ENCODE measurements at regions not wholly inside any gene's neighbourhood (a gene's known extent, or its start where the extent isn't known, plus 50 kb on each side); places are given as distances from the start of the nearest gene placed in this dataset.
A peak's percentile ranks its signal among the peaks of the same experiment; 100 is the strongest.

DNA sequence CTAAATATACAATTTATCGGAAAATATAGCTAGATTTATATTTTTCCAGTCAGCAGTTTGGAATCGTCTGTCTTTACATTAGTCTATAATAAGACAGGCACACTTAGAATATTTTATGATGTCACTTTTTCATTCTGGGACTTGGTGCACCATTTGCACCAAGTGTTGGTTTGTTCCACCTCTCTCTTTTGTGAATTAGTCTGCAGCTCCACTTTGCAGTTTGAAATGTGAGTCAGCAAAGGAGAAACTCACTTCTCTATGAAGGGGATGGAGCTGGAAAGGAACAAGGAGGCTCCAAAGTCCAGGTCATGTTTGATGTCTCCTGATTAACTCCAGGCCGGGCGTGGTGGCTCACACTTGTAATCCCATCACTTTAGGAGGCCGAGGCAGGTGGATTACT, 63.8 kb upstream of the RTN4 start:
- H3K4me1 ChIP-seq = peaks cover 16 to 71% (median 43%) of the 10 kb centered on the region in 4 donors
- H3K27ac ChIP-seq = peak overlapping the region in 2 of 5 donors; percentile 84 to 87
- H3K9me3 ChIP-seq = no peaks in the 10 kb centered on the region
- TF ChIP-seq POLR2A (IDR thresholded peaks at IDR 0.05) = no peak
- TF ChIP-seq, protein P1, sequence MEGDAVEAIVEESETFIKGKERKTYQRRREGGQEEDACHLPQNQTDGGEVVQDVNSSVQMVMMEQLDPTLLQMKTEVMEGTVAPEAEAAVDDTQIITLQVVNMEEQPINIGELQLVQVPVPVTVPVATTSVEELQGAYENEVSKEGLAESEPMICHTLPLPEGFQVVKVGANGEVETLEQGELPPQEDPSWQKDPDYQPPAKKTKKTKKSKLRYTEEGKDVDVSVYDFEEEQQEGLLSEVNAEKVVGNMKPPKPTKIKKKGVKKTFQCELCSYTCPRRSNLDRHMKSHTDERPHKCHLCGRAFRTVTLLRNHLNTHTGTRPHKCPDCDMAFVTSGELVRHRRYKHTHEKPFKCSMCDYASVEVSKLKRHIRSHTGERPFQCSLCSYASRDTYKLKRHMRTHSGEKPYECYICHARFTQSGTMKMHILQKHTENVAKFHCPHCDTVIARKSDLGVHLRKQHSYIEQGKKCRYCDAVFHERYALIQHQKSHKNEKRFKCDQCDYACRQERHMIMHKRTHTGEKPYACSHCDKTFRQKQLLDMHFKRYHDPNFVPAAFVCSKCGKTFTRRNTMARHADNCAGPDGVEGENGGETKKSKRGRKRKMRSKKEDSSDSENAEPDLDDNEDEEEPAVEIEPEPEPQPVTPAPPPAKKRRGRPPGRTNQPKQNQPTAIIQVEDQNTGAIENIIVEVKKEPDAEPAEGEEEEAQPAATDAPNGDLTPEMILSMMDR (IDR thresholded peaks at IDR 0.05) = no peak
- no peak for TF ChIP-seq EP300 (IDR thresholded peaks at IDR 0.05)
- TF ChIP-seq POLR2AphosphoS5 (IDR thresholded peaks at IDR 0.05) = peak in 1 of 3 donors; percentile 20
- DNase-seq = peak in 1 of 2 donors; percentile 38
- no peaks in the 10 kb centered on the region for H3K27me3 ChIP-seq
- H3K4me3 ChIP-seq = no peak overlapping the region
- WGBS, 5 donors = 68 to 81% (median 73%) methylated on average over 5 of the region's 5 CpGs
- intact Hi-C loops (cut with DNase I; ENCODE audit: low total_unique reads) = no loop called here
- no peaks in the 10 kb centered on the region for H3K36me3 ChIP-seq

DNA sequence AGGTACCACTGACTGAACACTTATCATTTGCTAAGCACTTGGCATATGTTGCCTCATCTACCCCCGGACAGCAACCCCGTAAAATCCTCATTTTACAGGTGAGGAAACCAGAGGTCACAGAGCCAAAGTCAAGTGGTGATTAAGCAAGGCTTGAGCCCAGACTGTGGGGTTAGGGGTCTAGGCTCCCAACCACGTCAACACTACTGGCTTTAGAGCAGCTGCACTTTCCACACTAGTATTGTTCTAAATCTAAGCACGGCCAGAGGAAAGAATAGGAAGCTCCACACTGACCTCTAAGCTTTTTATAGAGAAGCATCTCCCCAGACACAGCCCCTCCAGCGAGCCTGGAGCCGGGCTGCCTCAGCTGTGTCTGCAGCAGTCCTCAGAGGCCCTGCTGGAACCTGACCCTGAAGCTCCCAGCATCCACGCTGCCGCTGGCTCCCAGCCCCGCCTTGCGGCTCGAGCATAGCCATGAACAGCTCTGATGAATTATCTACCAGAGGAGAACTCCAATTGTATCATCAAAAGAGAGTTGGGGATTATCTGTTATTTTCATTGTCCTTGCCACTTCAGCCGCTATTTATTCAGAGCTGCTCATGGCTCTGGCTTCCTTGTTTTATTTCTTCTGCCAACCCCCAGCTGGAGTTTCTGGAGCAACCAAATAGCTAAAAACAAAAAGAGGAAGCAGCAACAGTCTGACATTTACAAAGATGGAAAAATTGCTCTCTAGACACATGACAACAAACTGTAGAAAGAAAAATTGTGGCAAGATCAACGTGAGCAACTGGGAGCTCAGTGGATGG, 62.2 kb upstream of the RTN4 start:
- peak; percentile 33 to 91 for DNase-seq
- Histone ChIP-seq H3K27ac (peak overlapping the region; percentile 34 to 87 (median 84)), H3K4me1 (peaks cover 16 to 83% (median 52%) of the 10 kb centered on the region in 4 donors), H3K36me3 (no peaks in the 10 kb centered on the region), H3K4me3 (no peak overlapping the region), H3K27me3 (no peaks in the 10 kb centered on the region), H3K9me3 (no peaks in the 10 kb centered on the region)
- intact Hi-C loops (cut with DNase I; ENCODE audit: low total_unique reads) = no loop called here
- no peak for TF ChIP-seq POLR2A (IDR thresholded peaks at IDR 0.05)
- peak in 1 of 3 donors; percentile 20 for TF ChIP-seq POLR2AphosphoS5 (IDR thresholded peaks at IDR 0.05)
- no peak for TF ChIP-seq EP300 (IDR thresholded peaks at IDR 0.05)
- TF ChIP-seq, protein P1 (IDR thresholded peaks at IDR 0.05) = no peak
- WGBS, 5 donors = 57 to 71% (median 67%) methylated on average over 13 of the region's 13 CpGs

DNA sequence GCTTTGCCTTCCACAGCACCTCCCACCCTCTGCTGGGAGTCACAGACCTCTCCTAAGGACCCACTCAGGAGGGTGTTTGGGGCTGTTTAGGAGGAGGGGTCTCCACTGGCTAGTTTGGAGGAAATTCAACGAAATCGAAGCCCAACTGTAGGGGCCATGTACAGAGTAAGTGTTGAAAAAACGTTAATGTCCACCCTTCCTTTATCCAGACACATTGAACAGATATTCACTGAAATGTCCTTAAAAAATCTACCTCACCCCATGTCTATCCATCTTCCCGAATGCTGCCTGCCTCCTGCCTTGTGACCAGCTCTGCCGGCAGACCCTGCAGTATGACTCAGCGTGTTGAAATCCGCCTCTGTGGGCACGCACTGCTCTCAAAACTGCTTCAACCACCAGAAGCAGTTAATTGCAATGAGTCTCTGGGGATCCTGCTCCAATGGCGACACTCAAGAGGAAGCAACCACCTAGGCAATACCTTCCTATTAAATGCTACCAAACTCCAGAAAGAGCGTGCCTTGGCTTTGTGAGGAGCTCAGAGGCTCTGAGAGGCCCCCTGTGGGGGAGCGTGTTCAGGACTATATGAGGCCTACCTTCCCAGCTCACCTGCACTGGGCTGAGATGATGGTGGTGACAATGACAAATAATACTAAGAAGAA, 61.4 kb upstream of the RTN4 start:
- no peak for TF ChIP-seq EP300 (IDR thresholded peaks at IDR 0.05)
- no peak for TF ChIP-seq POLR2A (IDR thresholded peaks at IDR 0.05)
- TF ChIP-seq POLR2AphosphoS5 (IDR thresholded peaks at IDR 0.05) = peak; percentile 10 to 71 (median 37)
- TF ChIP-seq, protein P1 (IDR thresholded peaks at IDR 0.05) = no peak
- DNase-seq = peak; percentile 48 to 82
- Histone ChIP-seq H3K27ac (peak overlapping the region; percentile 34 to 87 (median 84)), H3K9me3 (no peaks in the 10 kb centered on the region), H3K4me1 (peaks cover 16 to 90% (median 55%) of the 10 kb centered on the region in 4 donors), H3K36me3 (no peaks in the 10 kb centered on the region), H3K4me3 (no peak overlapping the region), H3K27me3 (no peaks in the 10 kb centered on the region)
- 60 to 83% (median 72%) methylated on average over 11 of the region's 11 CpGs for WGBS, 5 donors
- intact Hi-C loops (cut with DNase I; ENCODE audit: low total_unique reads) = no loop called here

DNA sequence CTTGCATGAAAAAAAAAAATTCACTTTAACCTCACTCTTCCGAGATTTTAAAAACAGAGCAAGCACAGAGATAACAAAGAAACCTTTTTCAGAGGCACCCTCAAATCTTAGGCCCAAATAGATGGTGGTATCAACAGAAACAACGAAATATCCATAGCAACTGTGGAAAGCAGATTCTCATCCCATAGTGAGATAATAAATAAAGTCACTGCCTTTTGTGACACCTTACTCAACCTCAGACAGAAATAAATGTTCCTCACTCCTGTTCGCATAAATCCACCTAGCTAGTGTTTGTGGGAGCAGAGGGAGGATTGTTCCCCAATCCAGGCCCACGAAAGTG, 60.9 kb upstream of the RTN4 start:
- Histone ChIP-seq H3K27ac (peak overlapping the region; percentile 23 to 87 (median 84)), H3K4me1 (peaks cover 16 to 90% (median 55%) of the 10 kb centered on the region in 4 donors), H3K27me3 (no peaks in the 10 kb centered on the region), H3K9me3 (no peaks in the 10 kb centered on the region), H3K36me3 (no peaks in the 10 kb centered on the region), H3K4me3 (no peak overlapping the region)
- TF ChIP-seq, protein P1 (IDR thresholded peaks at IDR 0.05) = no peak
- no peak for TF ChIP-seq POLR2A (IDR thresholded peaks at IDR 0.05)
- no peak for TF ChIP-seq POLR2AphosphoS5 (IDR thresholded peaks at IDR 0.05)
- no peak for TF ChIP-seq EP300 (IDR thresholded peaks at IDR 0.05)
- WGBS, 5 donors = 81 to 92% (median 83%) methylated on average over 4 of the region's 4 CpGs
- DNase-seq = no peak
- intact Hi-C loops (cut with DNase I; ENCODE audit: low total_unique reads) = no loop called here
